Activated CD8-positive, alpha-beta memory T cell treated with anti-CD3 and anti-CD28 coated beads, Interleukin-2, amount 10 ng/mL, durations not matched to agents 7 days and 5 days (primary cell): ENCODE measurements at regions not wholly inside any gene's neighbourhood (a gene's known extent, or its start where the extent isn't known, plus 50 kb on each side); places are given as distances from the start of the nearest gene placed in this dataset.

Experiments used
- ATAC-seq: fragments of 150-1000 bp; cut with Tn5 transposase; one replicate; pipeline ENCODE4 v1.10.0; 2021; ENCODE audit warnings: moderate library complexity
- CTCF ChIA-PET: fragments of 350-600 bp; sonication (Branson Sonifier 250); formaldehyde crosslinking; loops from one replicate; lab custom pipeline; 2021; ENCODE audit warnings: antibody characterized with exemption; lab: Charles Lee
- DNase-seq: peaks from one replicate; pipeline ENCODE4 v3.0.0-alpha.2; 2020
- H3K27ac Mint-ChIP-seq: one replicate; pipeline ENCODE4 v1.8.0; 2021; ENCODE audit warnings: mild to moderate bottlenecking, mixed read lengths
- H3K27me3 Mint-ChIP-seq: one replicate; pipeline ENCODE4 v1.8.0; 2021; ENCODE audit warnings: mixed read lengths
- H3K36me3 Mint-ChIP-seq: one replicate; pipeline ENCODE4 v1.8.0; 2021; ENCODE audit warnings: mild to moderate bottlenecking, mixed read lengths
- H3K4me1 Mint-ChIP-seq: one replicate; pipeline ENCODE4 v1.8.0; 2021; ENCODE audit warnings: mixed read lengths
- H3K4me3 Mint-ChIP-seq: one replicate; pipeline ENCODE4 v1.8.0; 2021; ENCODE audit warnings: mild to moderate bottlenecking, moderate library complexity, mixed read lengths
- H3K9me3 Mint-ChIP-seq: one replicate; pipeline ENCODE4 v1.8.0; 2022; ENCODE audit warnings: low read depth, mixed read lengths

GRCh38 chr12:61513499-61513898 is 746.7 kb upstream of the USP15 start:
- DNase-seq (no peak), ATAC-seq (no peak)
- no peaks in the 10 kb centered on the region for H3K27me3 Mint-ChIP-seq
- no peaks in the 10 kb centered on the region for H3K36me3 Mint-ChIP-seq
- no peaks in the 10 kb centered on the region for H3K4me1 Mint-ChIP-seq
- H3K9me3 Mint-ChIP-seq: peaks cover 2% of the 10 kb centered on the region
- H3K27ac Mint-ChIP-seq: no peak overlapping the region
- CTCF ChIA-PET: no interaction called here
- H3K4me3 Mint-ChIP-seq: no peak overlapping the region

- H3K4me3 Mint-ChIP-seq: no peak overlapping the region
- H3K27ac Mint-ChIP-seq: no peak overlapping the region
- CTCF ChIA-PET: no interaction called here
- no peaks in the 10 kb centered on the region for H3K4me1 Mint-ChIP-seq
- no peak for DNase-seq
- no peaks in the 10 kb centered on the region for H3K27me3 Mint-ChIP-seq
- H3K36me3 Mint-ChIP-seq: no peaks in the 10 kb centered on the region
- H3K9me3 Mint-ChIP-seq: peaks cover 2% of the 10 kb centered on the region
- no peak for ATAC-seq
Measured at GRCh38 chr12:61514016-61514415, 746.2 kb upstream of the USP15 start.

- Mint-ChIP-seq H3K9me3 (peaks cover 4% of the 10 kb centered on the region), H3K4me1 (no peaks in the 10 kb centered on the region), H3K4me3 (no peak overlapping the region), H3K27me3 (no peaks in the 10 kb centered on the region), H3K27ac (no peak overlapping the region), H3K36me3 (no peaks in the 10 kb centered on the region)
- no peak for DNase-seq
- CTCF ChIA-PET: no interaction called here
- no peak for ATAC-seq
Measured at GRCh38 chr12:61521258-61521657, 738.9 kb upstream of the USP15 start.

- H3K9me3 Mint-ChIP-seq: peaks cover 4% of the 10 kb centered on the region
- no peak overlapping the region for H3K27ac Mint-ChIP-seq
- no peaks in the 10 kb centered on the region for H3K27me3 Mint-ChIP-seq
- no peaks in the 10 kb centered on the region for H3K36me3 Mint-ChIP-seq
- H3K4me1 Mint-ChIP-seq: no peaks in the 10 kb centered on the region
- CTCF ChIA-PET: no interaction called here
- DNase-seq (no peak), ATAC-seq (no peak)
- H3K4me3 Mint-ChIP-seq: no peak overlapping the region
Measured at GRCh38 chr12:61523276-61523992, 736.8 kb upstream of the USP15 start.

- CTCF ChIA-PET: interaction anchor here (0.5 kb wide), 1 partner anchor 177 kb away, joined by 3 read pairs; no protein-coding TSS in a partner anchor
- Mint-ChIP-seq H3K4me1 (no peaks in the 10 kb centered on the region), H3K4me3 (no peak overlapping the region), H3K27ac (no peak overlapping the region), H3K36me3 (no peaks in the 10 kb centered on the region), H3K27me3 (no peaks in the 10 kb centered on the region), H3K9me3 (peaks cover 4% of the 10 kb centered on the region)
- no peak for ATAC-seq
- DNase-seq: no peak
Measured at GRCh38 chr12:61524851-61525250, 735.4 kb upstream of the USP15 start.

- ATAC-seq: no peak
Measured at GRCh38 chr12:61525331-61525730, 734.9 kb upstream of the USP15 start.

GRCh38 chr12:61530456-61530855 is 729.7 kb upstream of the USP15 start:
- Mint-ChIP-seq H3K4me1 (no peaks in the 10 kb centered on the region), H3K27me3 (no peaks in the 10 kb centered on the region), H3K4me3 (no peak overlapping the region), H3K9me3 (peaks cover 2% of the 10 kb centered on the region), H3K27ac (no peak overlapping the region), H3K36me3 (no peaks in the 10 kb centered on the region)
- CTCF ChIA-PET: no interaction called here
- ATAC-seq: no peak
- DNase-seq: no peak

More at GRCh38 chr12:61525331-61525730, 734.9 kb upstream of the USP15 start:
- DNase-seq: no peak
- Mint-ChIP-seq H3K4me1 (no peaks in the 10 kb centered on the region), H3K4me3 (no peak overlapping the region), H3K36me3 (no peaks in the 10 kb centered on the region), H3K27me3 (no peaks in the 10 kb centered on the region), H3K9me3 (peaks cover 4% of the 10 kb centered on the region), H3K27ac (no peak overlapping the region)
- CTCF ChIA-PET: no interaction called here

- Mint-ChIP-seq H3K4me1 (no peaks in the 10 kb centered on the region), H3K36me3 (no peaks in the 10 kb centered on the region), H3K27me3 (no peaks in the 10 kb centered on the region), H3K27ac (no peak overlapping the region), H3K9me3 (peaks cover 2% of the 10 kb centered on the region), H3K4me3 (no peak overlapping the region)
- ATAC-seq (no peak), DNase-seq (no peak)
- CTCF ChIA-PET: no interaction called here
Measured at GRCh38 chr12:61531195-61531594, 729.0 kb upstream of the USP15 start.

GRCh38 chr12:61536117-61536516 is 724.1 kb upstream of the USP15 start:
- Mint-ChIP-seq H3K36me3 (no peaks in the 10 kb centered on the region), H3K27ac (no peak overlapping the region), H3K4me3 (no peak overlapping the region), H3K9me3 (peaks cover 6% of the 10 kb centered on the region), H3K27me3 (no peaks in the 10 kb centered on the region), H3K4me1 (no peaks in the 10 kb centered on the region)
- CTCF ChIA-PET: no interaction called here
- no peak for DNase-seq
- no peak for ATAC-seq

- Mint-ChIP-seq H3K9me3 (peaks cover 6% of the 10 kb centered on the region), H3K4me1 (no peaks in the 10 kb centered on the region), H3K27ac (no peak overlapping the region), H3K4me3 (no peak overlapping the region), H3K27me3 (no peaks in the 10 kb centered on the region), H3K36me3 (no peaks in the 10 kb centered on the region)
- ATAC-seq (no peak), DNase-seq (no peak)
- CTCF ChIA-PET: no interaction called here
Measured at GRCh38 chr12:61536525-61536924, 723.7 kb upstream of the USP15 start.

GRCh38 chr12:61538951-61539350 is 721.3 kb upstream of the USP15 start:
- Mint-ChIP-seq H3K4me1 (no peaks in the 10 kb centered on the region), H3K36me3 (no peaks in the 10 kb centered on the region), H3K9me3 (peaks cover 6% of the 10 kb centered on the region), H3K27ac (no peak overlapping the region), H3K4me3 (no peak overlapping the region), H3K27me3 (no peaks in the 10 kb centered on the region)
- DNase-seq (no peak), ATAC-seq (no peak)
- CTCF ChIA-PET: no interaction called here

- Mint-ChIP-seq H3K4me1 (no peaks in the 10 kb centered on the region), H3K27me3 (no peaks in the 10 kb centered on the region), H3K4me3 (no peak overlapping the region), H3K36me3 (no peaks in the 10 kb centered on the region), H3K27ac (no peak overlapping the region), H3K9me3 (peaks cover 2% of the 10 kb centered on the region)
- ATAC-seq (no peak), DNase-seq (no peak)
- CTCF ChIA-PET: no interaction called here
Measured at GRCh38 chr12:61542551-61542950, 717.7 kb upstream of the USP15 start.

GRCh38 chr12:61546296-61546695 is 713.9 kb upstream of the USP15 start:
- DNase-seq (no peak), ATAC-seq (no peak)
- Mint-ChIP-seq H3K36me3 (no peaks in the 10 kb centered on the region), H3K4me1 (no peaks in the 10 kb centered on the region), H3K4me3 (no peak overlapping the region), H3K27ac (no peak overlapping the region), H3K27me3 (no peaks in the 10 kb centered on the region), H3K9me3 (peaks cover 6% of the 10 kb centered on the region)
- CTCF ChIA-PET: no interaction called here

- ATAC-seq (no peak), DNase-seq (no peak)
- CTCF ChIA-PET: no interaction called here
- no peak overlapping the region for H3K4me3 Mint-ChIP-seq
- H3K4me1 Mint-ChIP-seq: no peaks in the 10 kb centered on the region
- H3K27me3 Mint-ChIP-seq: no peaks in the 10 kb centered on the region
- H3K9me3 Mint-ChIP-seq: peaks cover 4% of the 10 kb centered on the region
- H3K27ac Mint-ChIP-seq: no peak overlapping the region
- H3K36me3 Mint-ChIP-seq: no peaks in the 10 kb centered on the region
Measured at GRCh38 chr12:61553091-61553490, 707.1 kb upstream of the USP15 start.
